HG03097 (cell line): ENCODE measurements at regions not wholly inside any gene's neighbourhood (a gene's known extent, or its start where the extent isn't known, plus 50 kb on each side); places are given as distances from the start of the nearest gene placed in this dataset.
"Not testable (repeated sequence)": the region's sequence is repeated elsewhere in the genome, so short reads cannot be mapped to it uniquely, and the experiment has no call there.

Source experiments
- ATAC-seq: cut with Tn5 transposase; IDR thresholded peaks from one replicate; pipeline ENCODE4 v1.9.1; 2021; ENCODE audit not compliant: unreplicated experiment, low FRiP score

DNA sequence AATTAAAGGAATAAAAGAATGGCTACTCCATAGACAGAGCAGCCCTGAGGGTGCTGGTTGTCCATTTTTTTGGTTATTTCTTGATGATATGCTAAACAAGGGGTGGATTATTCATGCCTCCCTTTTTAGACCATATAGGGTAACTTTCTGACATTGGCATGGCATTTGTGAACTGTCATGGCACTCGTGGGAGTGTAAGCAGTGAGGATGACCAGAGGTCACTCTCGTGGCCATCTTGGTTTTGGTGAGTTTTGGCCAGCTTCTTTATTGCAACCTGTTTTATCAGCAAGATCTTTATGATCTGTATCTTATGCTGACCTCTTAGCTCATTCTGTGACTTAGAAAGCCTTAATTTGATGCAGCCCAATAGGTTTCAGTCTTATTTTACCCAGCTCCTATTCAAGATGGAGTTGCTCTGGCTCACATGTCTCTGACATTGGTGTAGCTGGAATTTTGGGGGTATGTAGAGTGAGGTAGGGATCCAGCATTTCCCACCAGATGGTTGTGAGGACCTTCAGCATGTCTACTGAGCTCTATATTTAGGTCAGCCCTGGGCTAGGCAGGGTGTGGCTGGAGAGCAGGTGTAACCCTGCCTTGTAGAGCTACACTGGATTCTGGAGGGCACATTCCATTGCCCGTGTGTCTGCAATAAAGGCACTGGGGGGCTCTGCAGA, 103.5 kb upstream of the SLC38A2 start:
- ATAC-seq: no peak

DNA sequence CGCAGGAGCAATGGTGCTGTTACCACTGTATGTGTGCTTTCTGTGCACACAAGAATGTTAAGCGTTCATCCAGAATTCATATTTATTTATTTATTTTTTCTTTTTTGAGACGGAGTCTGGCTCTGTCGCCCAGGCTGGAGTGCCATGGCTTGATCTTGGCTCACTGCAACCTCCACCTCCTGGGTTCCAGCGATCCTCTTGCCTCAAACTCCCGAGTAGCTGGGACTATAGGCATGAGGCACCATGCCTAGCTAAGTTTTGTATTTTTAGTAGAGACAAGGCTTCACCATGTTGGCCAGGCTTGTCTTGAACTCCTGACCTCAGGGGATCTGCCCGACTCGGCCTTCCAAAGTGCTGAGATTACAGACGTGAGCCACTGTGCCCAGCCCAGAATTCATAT, 101.8 kb upstream of the SLC38A2 start:
- ATAC-seq: not testable (repeated sequence)

DNA sequence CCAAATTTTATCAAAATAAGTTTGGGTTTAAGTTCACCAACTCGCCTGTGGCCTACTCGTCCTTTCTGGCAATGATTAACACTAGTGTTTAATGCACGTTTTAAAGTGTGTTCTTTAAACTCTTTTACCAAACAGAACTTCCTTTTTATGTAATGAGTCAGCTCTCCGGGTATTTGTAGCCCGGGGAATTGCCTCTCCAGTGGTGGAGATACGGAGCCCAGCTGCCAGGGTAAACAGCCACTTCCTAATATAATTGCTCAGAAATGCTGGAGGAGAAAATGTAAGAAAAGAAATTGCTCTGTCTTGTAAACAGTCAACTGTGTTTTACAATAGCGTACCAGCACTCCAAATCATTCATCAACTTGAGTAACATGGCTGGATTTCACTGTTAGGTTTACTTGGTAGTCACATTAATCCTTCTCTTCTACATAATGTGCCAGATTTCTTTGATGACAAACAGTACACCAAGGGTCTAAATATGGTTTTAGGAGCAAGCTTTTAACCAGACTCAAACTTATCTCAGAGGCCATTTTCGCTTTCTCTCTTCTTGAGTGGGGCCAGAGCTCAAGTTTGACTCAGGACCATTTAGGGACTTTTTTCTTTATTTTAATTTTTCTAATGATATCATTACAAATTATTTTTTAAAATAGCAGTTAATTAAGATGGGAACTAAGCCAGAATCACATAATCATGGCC, 101.2 kb upstream of the SLC38A2 start:
- peak; percentile 58 for ATAC-seq

DNA sequence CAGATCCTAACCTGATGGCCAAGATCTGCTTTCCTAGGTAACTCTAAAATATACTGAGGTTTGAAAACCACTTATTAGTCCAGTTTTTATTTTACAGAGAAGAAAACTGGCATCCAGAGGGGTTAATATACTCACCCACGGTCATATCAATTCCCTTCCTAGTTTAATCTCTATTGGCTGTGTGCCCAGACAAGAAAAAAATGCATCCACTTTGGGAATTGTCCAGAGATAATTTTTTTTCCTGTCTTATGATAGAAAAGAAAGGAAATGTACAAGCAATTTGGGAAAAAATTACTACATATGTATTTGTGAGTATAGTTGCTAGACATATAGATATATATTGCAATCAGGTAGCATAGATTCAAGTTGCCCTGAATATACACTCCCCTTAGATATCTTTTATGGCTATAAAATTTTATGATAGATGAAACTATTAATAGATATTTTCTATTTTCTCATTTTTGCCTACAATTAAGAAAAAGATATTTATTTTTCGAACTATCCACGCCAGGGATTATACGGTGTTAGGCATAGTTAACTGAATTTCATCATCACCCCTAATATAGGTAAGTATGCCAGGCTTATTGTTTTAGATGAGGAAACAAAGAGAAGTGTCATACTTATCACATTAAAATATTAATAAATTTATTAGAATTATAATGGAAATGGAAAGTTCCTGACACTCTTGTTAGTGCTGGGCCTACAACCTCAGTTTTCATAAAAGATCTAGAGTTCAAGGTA, 100.5 kb upstream of the SLC38A2 start:
- ATAC-seq: no peak

DNA sequence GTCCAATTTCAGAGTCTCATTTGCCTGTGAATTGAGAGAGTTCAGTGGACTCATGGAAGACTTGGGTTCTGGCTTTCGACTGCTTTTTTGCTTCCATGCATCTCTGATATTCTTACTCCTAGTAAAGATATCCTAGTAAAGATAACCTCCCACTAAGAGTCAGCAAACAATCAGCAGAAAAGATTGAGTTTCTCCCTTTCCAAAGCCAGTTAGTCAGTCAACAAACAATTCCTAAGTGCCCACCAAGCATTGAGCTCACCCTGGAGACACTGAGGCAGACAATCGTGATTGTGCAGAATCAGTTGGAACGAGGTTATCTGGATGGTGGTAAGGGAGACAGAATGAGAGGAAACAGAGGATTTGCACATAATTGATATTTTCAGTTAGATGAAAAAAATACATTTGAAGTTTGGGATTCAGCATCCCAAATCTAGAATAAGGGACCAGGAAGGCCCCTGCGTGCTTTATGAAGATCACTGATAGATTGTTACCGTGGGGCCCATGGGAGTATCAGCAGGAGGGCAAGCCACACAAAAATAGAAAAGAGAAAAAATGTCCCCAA, 99.7 kb upstream of the SLC38A2 start:
- ATAC-seq: no peak

GRCh38 chr12:46471404-46471803, 98.8 kb upstream of the SLC38A2 start:
- ATAC-seq: no peak

DNA sequence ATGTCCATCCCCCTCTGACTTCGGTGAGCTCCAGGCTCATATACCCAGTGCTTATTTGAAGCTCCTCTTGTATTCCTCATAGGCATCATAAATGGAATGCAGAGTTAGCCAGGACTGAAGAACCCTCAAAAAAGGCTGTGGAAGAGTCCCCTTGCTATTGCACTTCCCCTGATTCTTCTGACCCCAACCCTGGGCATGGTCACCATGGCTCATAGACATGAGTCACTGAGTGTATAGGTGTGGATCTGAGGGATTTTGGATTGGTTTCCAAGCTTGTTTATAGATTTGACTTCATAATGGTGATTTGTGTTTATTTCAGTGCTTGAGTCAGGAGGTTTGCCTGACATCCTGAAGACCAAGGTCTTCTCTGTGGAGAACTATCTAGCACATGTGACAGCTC, 98.4 kb upstream of the SLC38A2 start:
- ATAC-seq: no peak

DNA sequence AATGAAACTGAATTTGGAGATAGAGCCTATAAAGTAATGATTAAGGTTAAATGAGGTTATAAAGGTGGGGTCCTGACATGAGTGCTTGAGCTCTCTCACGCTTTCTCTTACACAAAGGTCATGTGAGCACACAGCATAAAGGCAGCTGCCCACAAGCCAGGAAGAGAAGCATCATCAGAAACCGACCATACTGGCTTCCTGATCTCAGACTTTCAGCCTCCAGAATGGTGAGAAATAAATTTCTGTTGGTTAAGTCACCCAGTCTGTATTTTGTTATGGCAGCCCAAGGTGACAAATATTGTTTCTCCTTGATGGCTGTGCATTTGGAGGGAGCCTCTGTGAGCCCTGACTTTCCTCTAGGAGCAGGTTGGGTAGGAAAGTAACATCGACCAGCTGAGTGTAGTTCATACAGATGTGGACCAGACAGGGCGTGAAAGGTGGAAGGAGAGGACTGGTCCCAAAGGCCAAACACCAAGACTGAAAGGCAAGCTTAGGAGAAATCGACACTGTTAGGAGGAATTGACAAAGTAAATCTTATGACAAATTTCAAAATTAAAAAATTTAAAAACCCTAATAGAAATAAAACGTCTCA, 97.6 kb upstream of the SLC38A2 start:
- no peak for ATAC-seq

DNA sequence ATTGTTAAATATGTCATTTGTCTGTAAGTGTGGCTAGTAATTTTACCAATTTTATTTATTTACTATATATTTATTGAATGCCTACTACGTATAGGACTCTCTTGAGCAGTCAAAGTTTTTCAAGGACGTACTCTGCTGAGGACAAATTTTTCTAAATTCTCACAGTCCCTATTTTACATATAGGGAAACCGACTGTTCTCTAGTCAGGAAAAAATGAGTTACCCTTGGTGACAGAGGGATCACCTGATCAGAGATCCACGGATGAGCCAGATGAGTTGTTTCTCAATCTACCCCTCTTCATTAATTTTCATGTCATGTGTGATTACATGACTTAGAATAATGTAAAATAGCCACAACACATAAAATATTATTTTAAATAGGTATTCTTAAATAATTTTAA, 96.2 kb upstream of the SLC38A2 start:
- ATAC-seq: no peak

GRCh38 chr12:46468160-46468559, 95.6 kb upstream of the SLC38A2 start:
- no peak for ATAC-seq

DNA sequence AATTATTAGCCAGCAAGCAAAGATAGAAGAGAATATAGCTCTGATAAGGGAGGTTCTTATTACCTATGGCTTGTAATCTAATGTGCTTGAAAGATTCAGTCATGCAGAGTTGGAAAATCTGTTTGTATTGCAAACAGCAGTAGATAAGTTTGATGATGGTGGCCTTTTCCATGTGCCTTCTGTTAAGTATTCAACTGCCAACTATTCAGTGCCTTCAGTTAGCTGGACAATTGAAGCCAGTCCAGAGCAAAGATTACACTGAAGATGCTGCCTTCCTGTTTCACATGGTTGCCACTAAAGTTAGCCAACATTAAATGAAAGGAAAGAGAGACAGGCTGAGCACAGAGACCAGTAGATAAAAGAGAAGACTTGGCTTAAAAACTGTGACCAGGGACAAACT, 92.7 kb upstream of the SLC38A2 start:
- no peak for ATAC-seq

DNA sequence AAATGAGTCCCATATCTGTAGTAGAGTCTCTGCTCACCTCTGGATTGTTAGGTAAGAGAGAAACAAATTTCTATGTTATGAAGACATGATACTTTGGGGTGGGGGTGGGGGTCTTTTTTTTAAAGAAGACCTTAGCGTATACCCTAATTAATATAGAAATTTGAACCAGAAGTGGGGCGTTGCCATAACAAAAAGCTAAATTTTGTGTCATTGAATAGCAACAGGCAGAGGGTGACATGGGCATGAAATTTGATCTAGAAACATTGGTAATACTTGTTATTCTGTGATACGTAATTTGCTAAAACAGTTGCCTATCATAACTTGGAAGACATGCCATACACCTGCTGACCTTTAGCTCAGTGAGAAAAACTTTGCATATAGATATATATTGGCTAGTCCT, 92.3 kb upstream of the SLC38A2 start:
- ATAC-seq: no peak

DNA sequence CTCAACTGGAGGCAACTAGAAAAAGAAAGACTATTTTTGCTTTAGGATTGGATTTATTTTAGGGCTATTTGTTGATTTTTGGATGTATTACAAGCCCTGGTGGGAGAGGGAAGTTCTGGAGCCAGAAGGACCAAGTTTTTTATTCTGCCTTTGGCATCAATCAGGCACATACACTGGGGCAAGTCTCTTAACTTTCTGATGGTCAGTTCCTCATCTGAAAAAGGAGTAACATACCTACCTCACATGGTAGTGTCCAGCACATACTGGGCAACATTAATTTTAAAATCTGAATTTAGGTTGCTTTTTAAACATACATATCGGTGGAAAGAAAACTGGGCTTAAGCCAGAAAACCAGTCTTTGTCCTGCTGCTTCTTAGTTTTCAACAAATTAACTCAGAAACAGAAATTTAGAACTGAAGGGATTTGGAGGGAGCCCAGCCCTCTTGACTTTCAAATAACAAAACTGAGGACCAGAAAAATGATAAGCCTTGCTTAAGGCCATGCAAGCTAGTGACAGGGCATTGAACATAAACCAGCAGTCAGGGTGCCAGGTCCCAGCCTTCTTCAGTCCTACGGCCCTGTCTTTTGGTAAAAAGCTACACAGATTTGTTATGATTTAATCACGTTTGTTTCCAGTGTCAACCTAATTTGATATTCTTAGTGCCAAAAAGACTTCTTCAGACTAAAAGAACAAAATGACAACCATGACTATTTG, 90.2 kb upstream of the SLC38A2 start:
- ATAC-seq: no peak

DNA sequence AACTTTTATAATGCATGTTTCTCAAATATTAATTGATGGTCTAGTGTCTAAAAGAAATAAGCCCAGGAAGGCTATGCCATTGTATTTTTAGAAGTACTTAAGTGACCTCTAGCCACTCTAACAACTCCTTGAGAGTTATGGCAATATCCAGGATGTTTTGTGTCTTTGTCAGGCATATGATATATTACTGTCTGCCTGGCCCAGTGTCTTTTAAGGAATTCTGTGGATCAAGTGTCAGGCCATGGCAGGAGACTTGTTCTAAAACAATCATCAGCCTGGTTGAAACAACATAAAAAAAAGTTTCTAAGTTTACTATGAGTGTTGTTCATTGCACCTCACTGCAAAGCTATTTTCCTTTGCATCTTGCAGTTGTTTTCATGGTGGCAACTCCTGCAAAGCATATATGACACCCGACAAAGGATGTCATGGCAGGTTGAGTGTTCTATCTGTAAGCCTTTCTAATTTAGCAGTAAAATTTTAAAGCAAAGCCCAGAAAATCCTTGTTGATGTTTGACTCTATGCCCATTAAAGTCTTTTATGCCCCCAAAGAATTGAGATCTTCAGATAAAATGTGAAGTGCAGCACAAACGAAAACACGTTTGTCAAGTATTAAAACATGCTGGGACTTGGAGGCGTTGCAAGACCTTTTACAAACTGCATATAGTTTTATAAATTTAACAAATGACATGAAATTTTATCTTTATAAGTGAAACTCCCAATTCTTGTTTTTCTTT, 89.5 kb upstream of the SLC38A2 start:
- no peak for ATAC-seq

DNA sequence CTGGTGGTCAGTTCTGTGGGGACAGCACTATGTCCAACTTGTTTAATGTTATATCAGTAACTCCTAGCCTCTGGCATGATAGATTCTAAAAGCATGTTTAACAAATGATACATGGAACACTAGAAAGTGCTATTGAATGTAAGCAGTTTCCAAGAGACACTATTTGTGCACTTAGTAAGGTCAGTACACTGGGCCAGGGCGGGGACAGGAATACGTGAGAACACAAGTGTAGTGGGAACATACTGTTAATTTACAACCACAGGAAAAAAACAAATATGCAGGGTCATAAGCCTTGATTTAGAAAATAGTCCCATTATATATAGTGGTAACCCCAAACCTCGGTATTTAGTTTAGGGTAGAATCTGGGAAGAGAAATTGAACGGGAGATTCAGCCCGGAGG, 88.9 kb upstream of the SLC38A2 start:
- no peak for ATAC-seq

DNA sequence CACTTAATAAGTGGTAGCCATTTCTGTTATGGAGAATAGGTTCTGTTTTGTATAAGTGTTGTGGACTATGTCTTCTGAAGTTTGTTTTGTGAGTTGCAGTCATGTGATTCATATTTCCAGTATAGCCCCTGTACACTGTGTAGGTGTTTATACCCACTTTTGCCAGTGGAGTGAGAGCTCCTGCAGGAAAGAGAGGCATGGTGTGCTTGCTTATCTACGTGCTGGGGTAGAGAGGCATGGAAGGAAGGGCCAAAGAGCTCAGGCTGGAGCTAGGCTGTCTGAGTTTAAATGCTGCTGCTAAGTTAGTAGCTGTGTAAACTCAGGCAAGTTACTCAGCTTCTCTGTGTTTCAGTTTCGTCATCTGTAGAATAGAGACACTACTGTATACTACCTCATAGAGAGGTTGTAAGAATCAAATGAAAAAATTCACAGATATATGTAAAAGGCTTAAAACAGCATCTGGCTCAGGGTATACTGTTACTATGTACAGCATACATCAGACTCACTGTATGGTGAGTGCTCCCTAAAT, 88.2 kb upstream of the SLC38A2 start:
- no peak for ATAC-seq

DNA sequence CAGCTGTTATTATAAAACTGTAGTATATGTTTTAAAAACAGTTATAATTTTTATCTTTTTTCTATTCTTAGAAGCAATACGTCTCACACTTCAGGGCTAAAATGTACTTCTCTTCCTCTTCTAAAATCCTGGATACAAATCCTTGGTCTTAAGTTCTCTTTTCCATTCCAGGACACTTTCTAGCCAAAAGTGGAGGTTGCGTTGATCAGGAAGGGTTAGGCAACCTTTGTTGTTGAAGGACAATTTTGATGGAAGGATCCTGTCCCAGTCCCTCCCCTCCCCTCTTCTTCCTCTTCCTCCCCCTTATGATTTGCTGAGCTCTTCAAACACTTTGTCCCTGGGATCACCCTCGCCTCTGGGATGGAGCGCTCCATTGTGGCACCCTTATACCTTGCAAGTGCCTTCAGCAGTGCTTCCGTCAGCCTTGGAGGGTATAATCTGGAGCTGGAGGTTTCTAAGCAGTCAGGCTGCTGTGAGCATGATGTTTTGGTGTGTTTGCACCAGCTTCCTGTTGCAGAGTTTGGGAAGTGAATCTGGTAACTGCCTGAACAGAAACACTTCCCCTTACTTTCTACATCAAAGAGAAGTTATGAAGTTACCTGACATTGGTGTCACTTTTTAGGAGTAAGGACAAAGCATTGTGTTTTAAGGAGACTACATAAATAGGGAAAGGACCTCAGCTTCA, 87.4 kb upstream of the SLC38A2 start:
- ATAC-seq: no peak

DNA sequence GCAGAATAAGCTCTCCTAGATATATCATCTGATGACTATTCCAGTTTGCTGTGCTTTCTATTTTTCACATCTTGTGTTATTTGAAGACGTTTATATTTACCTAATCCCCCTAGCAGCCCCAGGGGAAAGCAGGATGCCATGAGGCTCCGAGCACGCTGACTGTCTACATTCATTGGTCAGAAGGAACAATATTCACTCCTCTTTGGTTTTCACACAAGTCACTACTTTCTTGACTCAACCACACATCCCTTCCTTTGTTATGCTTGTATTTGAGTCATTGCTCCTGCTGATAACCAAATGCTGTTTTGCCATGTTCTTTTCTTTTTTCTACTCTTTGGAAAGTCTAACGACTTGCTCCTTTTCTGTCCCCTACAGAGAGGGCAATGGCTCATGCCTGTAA, 86.5 kb upstream of the SLC38A2 start:
- ATAC-seq: no peak

DNA sequence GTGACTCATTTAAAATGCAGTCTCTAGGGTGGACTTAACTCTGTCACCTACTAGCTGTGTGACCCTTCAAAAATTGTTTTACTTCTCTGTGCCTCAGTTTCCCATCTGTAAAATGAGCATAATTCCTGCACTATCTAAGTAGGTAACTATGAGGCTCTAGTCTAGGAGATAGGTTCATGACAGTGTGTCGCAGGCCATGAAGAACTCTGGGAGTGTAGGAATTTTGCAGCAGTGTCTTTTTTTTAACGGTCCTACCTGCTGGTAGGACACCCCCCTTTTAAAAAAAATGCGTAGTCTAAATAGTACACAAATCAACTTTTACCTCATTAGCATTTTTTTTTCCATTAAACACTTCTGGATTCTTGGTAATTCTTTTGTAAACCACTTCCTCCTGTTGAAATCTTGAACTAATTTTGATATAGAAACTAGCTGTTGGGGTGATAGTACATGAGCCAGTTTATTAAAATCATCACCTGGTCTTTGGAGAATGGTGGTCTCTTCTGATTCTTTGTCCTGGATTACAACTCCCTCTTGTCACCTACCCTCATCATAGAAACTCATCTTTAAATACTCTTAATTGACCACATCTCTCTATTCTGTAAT, 86.0 kb upstream of the SLC38A2 start:
- no peak for ATAC-seq
